GM19467 (cell line): ENCODE measurements at regions not wholly inside any gene's neighbourhood (a gene's known extent, or its start where the extent isn't known, plus 50 kb on each side); places are given as distances from the start of the nearest gene placed in this dataset.
"Not testable (repeated sequence)": the region's sequence is repeated elsewhere in the genome, so short reads cannot be mapped to it uniquely, and the experiment has no call there.

ENCODE experiments used
- ATAC-seq: cut with Tn5 transposase; IDR thresholded peaks from one replicate; pipeline ENCODE4 v1.9.1; 2021; ENCODE audit warnings: mild to moderate bottlenecking, moderate library complexity; ENCODE audit not compliant: unreplicated experiment

DNA sequence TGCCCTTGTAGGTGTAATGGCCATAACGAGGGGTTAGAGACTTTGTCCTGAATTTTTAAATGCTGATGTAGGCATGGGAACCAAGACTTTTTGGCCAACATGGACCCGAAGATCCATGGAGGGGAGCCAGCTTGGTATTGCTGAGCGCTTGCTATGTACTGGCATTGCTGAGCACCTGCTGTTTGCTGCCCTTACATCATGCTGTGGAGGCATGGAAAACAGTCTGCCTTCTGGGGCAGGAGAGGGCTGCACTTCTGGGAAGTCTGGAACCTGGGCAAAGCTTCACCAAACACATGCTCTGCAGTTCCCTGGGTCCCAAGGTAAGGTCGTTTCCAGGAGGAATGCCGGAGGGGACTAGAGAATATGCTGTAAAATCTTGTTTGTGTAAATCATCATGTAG, 86.3 kb upstream of the CNIH3 start:
- no peak for ATAC-seq

GRCh38 chr1:224533517-224533916, 82.6 kb upstream of the CNIH3 start:
- ATAC-seq: no peak

DNA sequence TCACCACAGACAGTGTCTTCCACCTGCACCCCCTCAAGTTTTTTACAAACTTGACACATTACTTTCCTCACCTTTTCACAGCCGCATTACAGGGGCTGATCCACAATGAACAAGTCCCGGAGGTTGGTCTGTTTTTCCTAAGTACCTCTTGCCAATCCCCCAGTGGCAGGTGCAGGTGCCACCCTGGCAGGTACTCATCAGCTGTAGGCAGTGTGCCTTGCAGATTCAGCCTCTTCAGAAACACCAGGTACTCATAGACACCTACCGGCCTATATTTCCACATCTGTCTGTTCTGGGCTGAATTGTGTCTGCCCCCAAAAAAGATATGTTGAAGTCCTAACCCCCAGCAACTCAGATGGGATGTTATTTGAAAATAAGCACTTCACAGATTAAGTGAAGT, 81.4 kb upstream of the CNIH3 start:
- no peak for ATAC-seq

- ATAC-seq: no peak
These were observed 80.5 kb upstream of the CNIH3 start for GRCh38 chr1:224535641-224536040.

DNA sequence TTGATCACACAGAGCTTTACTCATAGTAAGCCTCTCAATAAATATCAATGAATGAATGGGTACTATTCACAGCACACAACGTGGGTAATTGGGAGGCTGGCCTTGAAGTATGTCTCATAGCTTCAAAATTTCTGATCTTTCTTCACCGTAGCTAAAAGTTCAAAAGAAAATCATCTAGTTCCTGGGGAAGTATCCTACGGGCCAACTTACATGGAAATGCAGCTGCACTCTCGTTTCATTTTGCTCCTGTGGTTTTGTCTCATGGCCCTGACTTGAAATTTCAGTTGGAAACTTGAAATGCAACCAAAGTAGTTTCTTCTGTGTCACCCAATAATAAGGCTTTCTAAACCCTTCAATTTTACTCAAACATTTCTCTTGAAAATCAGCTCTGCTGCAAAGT, 76.1 kb upstream of the CNIH3 start:
- no peak for ATAC-seq

DNA sequence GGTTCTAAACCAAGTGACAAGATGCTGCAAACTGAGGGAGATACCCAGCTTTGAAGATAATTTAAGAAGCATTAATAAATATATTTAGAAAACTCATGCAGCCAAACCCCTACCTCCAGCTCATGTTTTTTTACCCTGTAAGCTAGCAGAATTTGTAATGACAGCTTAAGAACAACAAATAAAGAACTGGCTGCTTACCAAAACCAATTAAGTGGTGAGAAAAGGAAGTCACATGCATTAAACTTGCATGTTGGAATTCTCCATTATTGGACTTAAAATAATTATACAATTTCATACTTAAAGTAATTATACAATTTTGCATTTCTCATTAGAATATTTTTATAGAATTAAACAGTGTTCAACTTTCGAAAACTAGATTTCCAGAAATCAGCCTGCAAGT, 75.6 kb upstream of the CNIH3 start:
- no peak for ATAC-seq

GRCh38 chr1:224541072-224541790, 74.9 kb upstream of the CNIH3 start:
- ATAC-seq: no peak

GRCh38 chr1:224541901-224542630, 74.1 kb upstream of the CNIH3 start:
- ATAC-seq: no peak

DNA sequence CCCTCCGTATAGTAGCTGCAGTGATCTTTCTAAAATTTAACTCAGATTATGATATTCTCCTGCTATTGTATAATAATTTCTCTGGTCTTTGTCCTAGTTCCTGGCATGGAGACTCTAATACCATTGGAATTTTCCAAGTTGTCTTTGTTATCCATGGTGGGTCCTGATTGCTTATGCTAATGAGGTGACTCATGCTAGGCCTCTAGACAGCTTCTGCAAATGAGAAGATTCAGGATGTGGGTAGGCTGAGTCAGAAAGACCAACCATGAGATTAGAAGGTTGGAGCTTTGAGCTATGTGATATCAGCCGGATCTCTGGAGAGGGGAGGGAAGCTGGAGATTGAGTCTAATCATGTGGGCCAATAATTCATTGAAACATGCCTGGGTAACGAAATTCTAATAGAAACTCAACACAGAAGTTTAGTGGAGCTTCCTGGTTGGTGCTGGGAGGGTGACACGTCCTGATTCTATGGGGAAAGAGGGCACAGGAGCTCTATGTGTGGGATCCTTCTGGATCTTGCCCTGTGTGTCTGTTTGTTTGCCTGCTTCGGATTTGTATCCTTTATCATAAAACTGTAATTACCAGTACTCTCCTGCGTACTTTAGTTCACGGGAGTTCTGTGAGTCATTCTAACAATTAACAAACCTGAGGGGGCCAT, 73.2 kb upstream of the CNIH3 start:
- ATAC-seq: no peak

GRCh38 chr1:224543453-224543852, 72.7 kb upstream of the CNIH3 start:
- ATAC-seq: no peak

DNA sequence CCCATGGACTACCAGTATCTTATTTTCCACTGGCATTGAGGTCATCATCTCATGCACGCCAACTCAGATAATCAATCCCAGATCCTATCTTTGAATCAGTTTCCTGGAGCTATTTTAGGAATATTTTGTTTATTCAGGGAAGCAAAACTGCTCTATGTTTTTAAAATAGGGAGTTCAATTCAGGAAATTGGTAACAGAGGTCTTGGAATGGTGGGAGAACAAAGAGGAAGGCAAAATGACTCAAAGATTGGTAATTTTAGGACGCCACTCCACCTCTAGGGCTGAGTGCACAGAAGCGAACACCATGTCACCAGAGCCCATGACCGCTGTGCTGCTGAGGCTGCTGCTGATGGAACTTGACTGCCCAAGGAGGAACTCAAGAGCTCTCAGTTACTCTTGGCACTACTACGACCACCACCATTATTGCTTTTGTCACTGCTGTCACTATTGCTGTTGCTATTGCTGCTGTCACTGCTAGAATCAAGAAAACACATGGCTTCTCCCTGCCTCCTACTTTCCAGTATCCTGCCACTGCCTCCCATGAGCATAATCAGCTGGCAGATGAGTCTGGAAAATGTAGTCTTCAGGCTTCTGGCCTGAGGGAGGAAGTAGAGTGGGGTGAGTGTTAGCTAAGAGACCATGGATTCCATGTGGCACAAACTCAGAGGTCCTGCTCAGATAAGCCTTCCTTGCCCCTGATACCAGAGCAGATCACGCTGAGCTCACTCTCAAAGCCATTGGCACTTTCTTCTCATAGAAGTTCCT, 71.6 kb upstream of the CNIH3 start:
- no peak for ATAC-seq

DNA sequence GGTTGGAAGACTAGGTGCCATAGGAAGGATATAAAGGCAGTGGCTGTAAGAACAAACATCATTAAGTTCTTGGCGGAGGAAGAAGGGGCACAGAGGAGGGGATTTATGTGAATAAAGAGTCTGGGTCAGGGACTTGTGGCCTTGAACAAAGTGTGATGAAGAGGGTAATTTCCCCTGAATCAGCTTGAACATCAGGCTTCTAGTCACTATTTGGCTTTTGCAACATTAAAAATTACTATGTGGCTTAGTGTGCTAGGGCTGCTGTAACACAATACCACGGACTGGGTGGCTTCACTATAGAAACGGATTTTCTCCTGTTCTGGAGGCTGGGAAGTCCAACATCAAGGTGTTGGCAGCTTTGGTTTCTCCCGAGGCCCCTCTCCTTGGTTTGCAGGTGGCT, 70.5 kb upstream of the CNIH3 start:
- ATAC-seq: no peak

DNA sequence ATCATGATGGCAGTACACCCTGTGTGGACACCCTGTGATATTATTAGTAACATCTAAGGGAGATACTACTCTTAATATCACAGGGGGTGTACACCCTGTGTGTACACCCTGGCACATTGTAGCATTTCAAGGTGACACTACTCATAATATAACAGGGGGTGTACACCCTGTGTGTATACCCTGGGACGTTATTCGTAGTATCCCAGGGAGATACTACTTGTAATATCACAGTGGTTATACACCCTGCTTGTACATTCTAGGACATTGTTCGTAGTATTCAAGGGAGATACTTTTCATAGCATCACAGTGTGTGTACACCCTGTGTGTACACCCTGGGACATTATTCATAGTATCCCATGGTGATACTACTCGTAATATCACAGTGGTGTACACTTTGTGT, 67.4 kb upstream of the CNIH3 start:
- no peak for ATAC-seq

DNA sequence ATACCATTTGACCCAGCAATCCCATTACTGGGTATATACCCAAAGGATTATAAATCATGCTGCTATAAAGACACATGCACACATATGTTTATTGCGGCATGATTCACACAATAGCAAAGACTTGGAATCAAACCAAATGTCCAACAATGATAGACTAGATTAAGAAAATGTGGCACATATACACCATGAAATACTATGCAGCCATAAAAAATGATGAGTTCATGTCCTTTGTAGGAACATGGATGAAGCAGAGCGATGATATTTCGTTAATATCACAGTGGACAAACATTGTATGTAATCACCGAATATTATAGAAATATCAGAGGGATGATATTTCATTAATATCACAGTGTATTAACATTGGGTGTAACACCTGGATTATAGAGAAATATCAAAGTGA, 64.9 kb upstream of the CNIH3 start:
- not testable (repeated sequence) for ATAC-seq

- no peak for ATAC-seq
These were observed 62.1 kb upstream of the CNIH3 start for GRCh38 chr1:224554056-224554455.

DNA sequence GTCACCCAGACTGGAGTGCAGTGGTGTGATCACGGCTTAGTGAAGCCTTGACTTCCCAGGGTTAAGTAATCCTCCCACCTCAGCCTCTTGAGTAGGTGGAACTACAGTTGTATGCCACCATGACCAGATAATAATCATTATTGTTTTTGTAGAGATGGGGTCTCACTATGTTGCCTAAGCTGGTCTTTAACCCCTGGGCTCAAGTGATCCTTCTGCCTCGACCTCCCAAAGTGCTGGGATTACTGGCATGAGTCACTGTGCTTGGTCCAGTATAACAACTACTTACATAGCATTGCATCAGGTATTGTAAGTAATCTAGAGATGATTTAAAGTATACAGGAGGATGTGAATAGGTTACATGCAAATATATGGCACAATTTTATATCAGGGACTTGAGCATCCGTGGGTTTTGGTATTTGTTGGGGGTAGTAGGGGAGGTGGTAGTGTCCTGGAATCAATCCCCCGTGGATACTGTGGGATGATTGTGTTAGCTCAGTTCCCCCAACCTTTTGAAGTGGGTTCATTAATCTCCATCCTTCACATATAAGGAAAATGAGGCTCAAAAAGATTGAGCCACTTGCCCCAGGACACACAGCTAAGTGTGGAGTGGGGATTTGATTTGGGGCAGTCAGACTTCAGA, 61.4 kb upstream of the CNIH3 start:
- ATAC-seq: no peak

- no peak for ATAC-seq
These were observed 57.2 kb upstream of the CNIH3 start for GRCh38 chr1:224558904-224559303.

GRCh38 chr1:224559981-224560728, 56.0 kb upstream of the CNIH3 start:
- ATAC-seq: no peak

DNA sequence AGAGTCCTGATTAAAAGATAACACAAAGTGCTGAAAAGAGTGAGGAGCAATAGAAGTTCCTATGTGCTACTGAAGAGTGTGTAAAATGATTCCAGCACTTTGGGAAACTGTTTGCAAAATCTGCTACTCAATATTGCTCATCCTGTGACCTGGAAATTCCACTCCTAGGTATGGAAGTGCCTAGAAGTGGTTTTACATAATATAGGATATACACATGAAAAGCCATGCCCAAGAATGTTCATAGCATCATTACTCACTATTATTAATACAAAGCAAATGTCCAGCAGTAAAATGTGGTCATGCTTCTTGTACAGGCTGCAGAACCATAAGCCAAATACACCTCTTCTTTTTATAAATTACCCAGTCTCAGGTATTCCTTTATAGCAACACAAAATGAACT, 53.2 kb upstream of the CNIH3 start:
- not testable (repeated sequence) for ATAC-seq

DNA sequence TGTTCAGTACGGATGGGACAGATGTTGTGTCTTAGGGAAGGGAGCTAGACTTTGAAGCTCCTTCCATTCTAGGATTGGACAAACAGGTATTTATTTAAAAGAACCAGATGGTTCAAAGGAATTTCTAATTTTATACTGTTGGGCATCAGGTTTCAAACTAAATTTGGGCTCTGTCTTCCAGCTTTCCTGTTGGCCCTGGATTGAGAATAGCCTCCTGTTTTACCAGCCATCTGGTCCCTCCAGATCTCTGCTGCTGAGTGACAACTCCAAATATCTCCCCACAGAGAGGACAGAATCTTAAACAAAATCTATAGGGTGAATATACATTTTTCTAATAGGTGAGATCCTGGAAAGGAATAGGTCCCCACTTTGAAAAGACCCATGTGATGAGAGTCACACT, 52.5 kb upstream of the CNIH3 start:
- ATAC-seq: no peak
